CD1c-positive myeloid dendritic cell (primary cell): ENCODE measurements at regions not wholly inside any gene's neighbourhood (a gene's known extent, or its start where the extent isn't known, plus 50 kb on each side); places are given as distances from the start of the nearest gene placed in this dataset.
"Not testable (repeated sequence)": the region's sequence is repeated elsewhere in the genome, so short reads cannot be mapped to it uniquely, and the experiment has no call there.

ENCODE experiments used
- DNase-seq: peaks from one replicate; pipeline ENCODE4 v3.0.0-alpha.2; 2016; ENCODE audit errors: extremely low spot score

- no peak for DNase-seq
Observed at GRCh38 chr2:595141-595815, 81.9 kb downstream of the TMEM18 start.

- no peak for DNase-seq
Observed at GRCh38 chr2:594297-594949, 82.8 kb downstream of the TMEM18 start.

- no peak for DNase-seq
Observed at GRCh38 chr2:593356-594026, 83.7 kb downstream of the TMEM18 start.

DNA sequence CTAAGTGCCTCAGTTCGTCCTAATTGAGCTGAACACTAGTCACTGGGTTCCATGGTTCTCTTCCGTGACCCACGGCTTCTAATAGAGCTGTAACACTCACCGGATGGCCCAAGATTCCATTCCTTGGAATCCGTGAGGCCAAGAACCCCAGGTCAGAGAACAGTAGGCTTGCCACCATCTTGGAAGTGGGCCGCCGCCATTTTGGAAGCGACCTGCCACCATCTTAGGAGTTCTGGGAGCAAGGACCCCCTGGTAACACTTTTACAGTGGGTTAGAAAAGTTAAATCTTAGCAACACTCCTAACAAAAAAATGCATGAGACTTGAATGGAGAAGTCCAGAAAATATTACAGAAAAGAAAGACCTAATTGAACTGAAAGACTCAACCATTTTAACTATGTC lies 84.5 kb downstream of the TMEM18 start:
- no peak for DNase-seq

DNA sequence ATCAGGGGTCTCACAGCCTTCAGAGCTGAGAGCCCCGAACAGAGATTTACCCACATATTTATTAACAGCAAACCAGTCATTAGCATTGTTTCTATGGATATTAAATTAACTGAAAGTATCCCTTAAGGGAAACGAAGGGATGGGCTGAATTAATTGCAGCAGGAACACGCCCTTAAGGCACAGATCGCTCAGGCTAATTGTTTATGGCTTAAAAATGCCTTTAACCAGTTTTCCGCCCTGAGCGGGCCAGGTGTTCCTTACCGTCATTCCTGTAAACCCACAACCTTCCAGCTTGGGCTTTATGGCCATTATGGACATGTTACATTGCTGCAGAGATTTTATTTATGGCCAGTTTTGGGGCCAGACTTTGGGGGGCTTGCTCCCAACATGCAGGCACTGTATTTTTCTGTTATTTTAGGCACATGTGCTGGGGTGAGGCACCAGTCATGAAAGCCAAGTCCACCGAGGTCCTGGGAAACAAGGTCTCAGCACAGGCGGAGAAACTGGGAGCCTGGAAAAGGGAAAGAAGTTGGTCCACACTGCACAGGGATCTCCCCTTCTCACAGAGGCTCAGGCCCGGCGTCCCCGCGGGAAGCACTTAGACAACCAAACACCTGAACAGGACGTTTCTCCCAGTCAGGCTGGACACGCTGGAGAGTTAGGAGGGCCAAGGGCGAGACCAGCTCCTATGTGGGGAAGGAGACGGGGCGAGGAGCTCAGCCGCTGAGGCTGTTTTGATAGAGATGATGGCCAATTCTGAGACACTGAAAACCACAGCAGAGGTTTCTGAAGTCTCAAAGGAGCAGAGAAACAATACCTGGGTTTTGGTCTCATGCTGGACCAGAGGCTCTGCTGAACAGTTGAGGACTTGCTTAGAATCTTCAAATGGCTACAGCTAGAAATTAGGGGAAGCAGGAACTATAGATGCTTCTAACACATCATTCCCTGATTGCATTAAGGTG lies 86.7 kb downstream of the TMEM18 start:
- DNase-seq = no peak

GRCh38 chr2:589281-590130 lies 87.7 kb downstream of the TMEM18 start:
- no peak for DNase-seq

- DNase-seq = no peak
Observed at GRCh38 chr2:588074-588645, 89.0 kb downstream of the TMEM18 start.

DNA sequence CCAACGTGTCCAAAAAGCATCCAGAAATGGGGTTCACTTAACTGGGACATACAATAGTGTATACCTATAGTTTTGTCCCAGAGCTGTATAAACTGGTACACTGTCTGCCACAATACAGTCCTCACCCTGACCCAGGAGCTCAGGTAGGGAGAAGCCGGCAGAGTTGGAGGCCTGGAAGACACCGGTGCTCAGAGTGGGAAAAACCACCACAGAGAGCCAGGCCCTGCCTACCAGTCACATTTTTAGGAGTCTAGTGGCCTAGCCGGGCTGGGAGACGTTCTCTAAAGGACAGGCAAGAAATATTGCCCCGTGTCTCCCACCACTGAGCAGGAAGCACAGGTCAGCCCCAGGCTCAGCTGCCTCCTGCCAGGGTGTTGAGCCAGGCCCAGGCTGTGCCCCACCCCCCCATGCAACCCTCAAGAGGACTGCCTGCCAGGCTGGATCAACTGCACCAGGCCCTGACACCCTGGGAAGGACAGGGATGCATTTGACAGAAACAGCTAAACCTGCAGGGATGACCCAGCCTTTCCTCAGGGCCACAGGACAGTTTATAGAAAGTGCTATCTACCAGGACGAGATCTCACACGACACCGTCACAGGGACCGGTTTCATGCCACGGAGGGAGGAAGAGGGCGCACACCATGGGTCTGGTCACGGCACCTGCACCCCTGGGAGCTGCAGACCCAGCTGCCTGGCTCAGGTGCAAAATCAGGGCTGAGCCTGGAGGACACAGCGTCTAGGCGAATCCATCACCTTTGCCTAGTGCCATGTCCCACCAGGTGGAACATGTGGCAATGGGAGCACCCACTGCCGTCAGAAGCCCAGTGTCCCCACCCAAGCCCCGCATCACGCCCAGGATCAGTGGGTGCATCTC lies 89.9 kb downstream of the TMEM18 start:
- no peak for DNase-seq

DNA sequence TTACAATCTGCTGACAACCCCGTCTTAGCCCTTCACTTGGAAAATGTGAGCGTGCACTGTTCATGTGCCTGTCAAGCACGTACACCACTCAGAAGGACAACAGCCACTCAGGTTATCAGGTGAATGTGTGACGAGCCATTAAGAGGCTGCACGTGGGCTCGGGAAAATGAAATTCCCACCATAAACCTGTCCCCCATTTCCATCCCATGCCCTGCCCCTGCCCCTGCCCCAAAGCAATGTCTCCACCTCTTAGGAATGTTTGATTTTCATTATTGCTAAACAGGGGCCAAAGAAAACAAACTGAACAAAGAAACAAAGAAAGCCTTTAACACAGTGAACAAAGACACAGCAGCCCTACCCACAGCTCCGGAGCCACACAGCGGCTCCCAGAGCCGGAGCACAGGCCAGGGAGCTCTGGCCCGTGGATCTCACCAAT lies 90.5 kb downstream of the TMEM18 start:
- DNase-seq = no peak

DNA sequence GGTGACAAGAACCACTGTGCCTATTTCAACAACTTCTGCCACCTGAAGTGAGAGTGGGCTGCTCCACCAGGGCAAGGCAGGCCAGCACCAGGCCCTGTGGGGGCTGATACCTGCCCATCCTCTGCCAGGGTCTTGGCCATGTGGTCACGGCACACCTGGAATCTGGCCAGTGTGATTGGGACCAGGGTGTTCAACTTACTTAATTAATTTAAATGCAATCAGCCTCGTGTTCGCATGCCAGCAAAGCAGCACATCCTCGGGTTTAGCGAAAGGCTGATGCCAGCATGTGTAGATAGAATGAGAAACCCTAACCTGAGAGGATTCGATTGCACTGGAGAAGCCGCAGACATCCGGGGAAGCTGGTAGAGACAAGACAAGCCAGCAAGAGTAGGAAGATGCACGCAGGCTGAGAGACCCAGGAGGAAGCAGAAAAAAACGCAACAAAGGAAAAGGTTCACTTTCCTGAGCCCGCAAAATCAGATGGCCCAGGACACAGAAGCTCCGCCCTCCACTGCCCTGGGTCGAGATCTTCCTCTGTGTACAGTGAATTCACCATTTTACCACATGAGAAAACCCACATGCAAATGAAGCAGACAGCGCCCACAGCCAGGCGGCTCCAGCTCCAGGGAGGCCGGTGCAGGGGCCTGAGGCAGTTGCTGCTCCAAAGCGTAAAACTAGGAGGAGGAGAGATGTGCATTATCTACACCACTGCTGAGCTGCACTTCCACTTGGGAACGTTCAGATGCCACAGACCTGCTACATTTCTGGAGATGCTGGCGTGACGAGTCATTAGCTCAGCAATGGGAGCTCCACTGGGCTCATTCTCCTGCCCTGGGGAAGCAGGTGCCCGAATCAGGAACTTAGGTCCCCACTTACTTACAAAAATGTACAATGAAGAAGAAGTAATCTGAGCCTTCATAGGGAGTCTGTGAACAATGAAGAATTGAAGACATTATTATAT lies 92.1 kb downstream of the TMEM18 start:
- DNase-seq = no peak

GRCh38 chr2:583666-584065 lies 93.5 kb downstream of the TMEM18 start:
- no peak for DNase-seq

DNA sequence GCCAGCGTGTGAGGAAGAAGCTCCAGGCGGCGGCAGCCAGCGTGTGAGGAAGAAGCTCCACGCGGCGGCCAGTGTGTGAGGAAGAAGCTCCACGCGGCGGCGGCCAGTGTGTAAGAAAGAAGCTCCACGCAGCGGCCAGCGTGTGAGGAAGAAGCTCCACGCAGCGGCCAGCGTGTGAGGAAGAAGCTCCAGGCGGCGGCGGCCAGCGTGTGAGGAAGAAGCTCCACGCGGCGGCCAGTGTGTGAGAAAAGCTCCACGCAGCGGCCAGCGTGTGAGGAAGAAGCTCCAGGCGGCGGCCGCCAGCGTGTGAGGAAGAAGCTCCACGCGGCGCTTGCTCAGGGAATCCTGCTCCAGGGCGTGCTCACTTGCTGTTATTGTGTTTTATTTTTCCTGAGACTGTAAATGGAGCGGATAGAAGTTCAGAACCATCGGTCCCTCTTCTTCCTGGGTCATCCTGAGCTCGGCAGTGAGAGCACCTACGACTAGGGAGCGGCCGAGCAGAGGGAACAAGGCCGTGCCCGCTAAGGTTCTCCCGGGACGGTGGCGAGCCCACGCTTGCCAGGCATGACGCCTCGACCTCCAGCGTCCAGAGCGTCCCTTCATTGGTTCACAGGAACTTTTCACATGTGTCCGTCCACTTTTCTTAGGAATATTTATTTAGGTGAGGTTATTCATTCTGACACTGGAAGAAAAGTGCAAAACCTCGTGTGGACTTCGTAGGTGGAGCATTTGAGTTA lies 94.2 kb downstream of the TMEM18 start:
- no peak for DNase-seq

DNA sequence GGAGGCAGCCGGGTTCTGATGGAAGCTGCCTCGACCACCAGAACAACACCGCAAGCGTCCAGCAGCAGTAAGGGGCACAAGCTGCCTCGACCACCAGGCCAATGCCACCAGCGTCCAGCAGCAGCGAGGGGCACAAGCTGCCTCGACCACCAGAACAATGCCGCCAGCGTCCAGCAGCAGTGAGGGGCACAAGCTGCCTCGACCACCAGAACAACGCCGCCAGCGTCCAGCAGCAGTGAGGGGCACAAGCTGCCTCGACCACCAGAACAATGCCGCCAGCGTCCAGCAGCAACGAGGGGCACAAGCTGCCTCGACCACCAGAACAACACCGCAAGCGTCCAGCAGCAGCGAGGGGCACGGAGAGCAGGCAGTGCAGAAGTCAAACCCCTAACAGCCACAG lies 94.9 kb downstream of the TMEM18 start:
- not testable (repeated sequence) for DNase-seq

DNA sequence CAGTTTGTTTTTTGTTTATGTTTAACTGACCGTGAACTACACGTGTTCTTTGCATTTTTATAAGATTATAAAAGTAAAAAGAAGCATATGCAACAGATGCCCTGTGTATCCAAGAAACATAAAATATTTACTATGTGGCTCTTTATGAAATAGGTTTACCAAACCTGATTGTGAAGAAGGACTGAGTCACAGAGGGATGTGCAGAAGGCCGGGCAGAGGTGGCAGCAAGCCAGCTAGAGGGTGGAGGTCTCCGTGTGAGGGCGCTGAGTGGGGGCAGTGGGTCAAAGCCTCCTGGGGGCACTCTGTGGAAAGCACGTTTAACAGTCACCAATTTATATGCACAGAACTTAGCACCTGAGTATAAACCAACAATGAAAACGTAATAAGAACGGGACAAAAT lies 97.2 kb downstream of the TMEM18 start:
- DNase-seq = no peak

GRCh38 chr2:579351-579886 lies 97.8 kb downstream of the TMEM18 start:
- no peak for DNase-seq

DNA sequence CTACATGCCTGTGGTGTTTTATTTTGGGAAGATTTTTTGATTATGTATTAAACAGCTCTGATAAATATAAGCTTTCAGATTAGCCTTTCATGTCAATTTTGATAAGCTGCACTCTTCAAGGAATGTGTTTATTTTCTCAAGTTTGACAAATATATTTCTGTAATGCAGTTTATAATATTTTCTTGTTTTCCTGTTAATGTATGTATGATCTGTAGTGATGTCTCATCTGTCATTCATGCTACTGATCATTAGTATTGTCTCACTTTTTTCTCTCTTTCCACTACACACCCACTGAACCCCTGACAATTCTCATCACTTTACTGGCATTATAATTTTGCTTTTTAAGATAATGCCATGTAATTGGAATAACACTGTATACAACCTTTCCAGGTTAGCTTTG lies 100.9 kb downstream of the TMEM18 start:
- no peak for DNase-seq

GRCh38 chr2:575727-576236 lies 101.4 kb downstream of the TMEM18 start:
- DNase-seq = no peak
